Keratinocyte (primary cell): ENCODE measurements at regions not wholly inside any gene's neighbourhood (a gene's known extent, or its start where the extent isn't known, plus 50 kb on each side); places are given as distances from the start of the nearest gene placed in this dataset.

ENCODE experiments used
- DNase-seq: peaks from one replicate; pipeline ENCODE4 v3.0.0-alpha.2; 2011; ENCODE audit warnings: low read depth, missing footprints, low spot score
- FAIRE-seq: peaks from 2 replicates; lab custom pipeline; 2011; peaks lifted over from hg19 to GRCh38; lab: Jason Lieb, UNC
- H2AFZ ChIP-seq: 2 replicates; pipeline ENCODE4 v1.6.0; 2012; ENCODE audit warnings: low read length, control low read depth, inconsistent platforms; ENCODE audit not compliant: control insufficient read depth
- H3K27ac ChIP-seq: 2 replicates; pipeline ENCODE4 v1.5.1; 2011; ENCODE audit warnings: low read length; ENCODE audit not compliant: control insufficient read depth, insufficient read depth
- H3K27me3 ChIP-seq: 3 replicates; pipeline ENCODE4 v1.6.0; 2011; ENCODE audit warnings: low read length; ENCODE audit not compliant: control insufficient read depth, insufficient read depth; ENCODE audit errors: extremely low read depth
- H3K36me3 ChIP-seq, 2 experiments: 2 replicates in 1 of 2; 3 replicates in 1 of 2; pipeline ENCODE4 v1.5.1; 2011; ENCODE audit warnings: low read length in 2 of 2, mild to moderate bottlenecking in 1 of 2; ENCODE audit not compliant: control insufficient read depth in 2 of 2, insufficient read depth in 2 of 2; ENCODE audit errors: extremely low read depth in 1 of 2
- H3K4me1 ChIP-seq: 3 replicates; pipeline ENCODE4 v1.5.1; 2011; ENCODE audit warnings: low read length; ENCODE audit not compliant: control insufficient read depth, insufficient read depth; ENCODE audit errors: extremely low read depth
- H3K4me2 ChIP-seq: 3 replicates; pipeline ENCODE4 v1.6.0; 2011; ENCODE audit warnings: low read depth, low read length; ENCODE audit not compliant: control insufficient read depth, insufficient read depth; ENCODE audit errors: extremely low read depth
- H3K4me3 ChIP-seq, 3 experiments: fragments of 200-600 bp in 1 of 3; sonication (generic) in 1 of 3; 2 replicates in 2 of 3; 3 replicates in 1 of 3; pipeline ENCODE4 v1.5.1; 2011 to 2016; ENCODE audit warnings: low read length in 3 of 3, mild to moderate bottlenecking in 3 of 3, control low read depth in 2 of 3, inconsistent platforms in 1 of 3, low read depth in 1 of 3, mixed read lengths in 1 of 3, mixed run types in 1 of 3, moderate library complexity in 1 of 3; ENCODE audit not compliant: control insufficient read depth in 2 of 3, insufficient read depth in 2 of 3; ENCODE audit errors: extremely low read depth in 1 of 3
- H3K79me2 ChIP-seq: 2 replicates; pipeline ENCODE4 v1.6.0; 2012; ENCODE audit warnings: low read length; ENCODE audit not compliant: control insufficient read depth, insufficient read depth
- H3K9ac ChIP-seq: 3 replicates; pipeline ENCODE4 v1.6.0; 2011; ENCODE audit warnings: low read length; ENCODE audit not compliant: control insufficient read depth, insufficient read depth; ENCODE audit errors: extremely low read depth
- H3K9me1 ChIP-seq: 3 replicates; pipeline ENCODE4 v1.6.0; 2011; ENCODE audit warnings: low read length; ENCODE audit not compliant: control insufficient read depth, insufficient read depth; ENCODE audit errors: extremely low read depth
- H3K9me3 ChIP-seq: 2 replicates; pipeline ENCODE4 v1.5.1; 2012; ENCODE audit warnings: low read depth, low read length; ENCODE audit not compliant: control insufficient read depth
- H4K20me1 ChIP-seq: 3 replicates; pipeline ENCODE4 v1.6.0; 2011; ENCODE audit warnings: low read length; ENCODE audit not compliant: control insufficient read depth, insufficient read depth; ENCODE audit errors: extremely low read depth
- EZH2 ChIP-seq: IDR thresholded peaks from one replicate; pipeline ENCODE4 v1.6.1; 2012; ENCODE audit warnings: inconsistent platforms, mild to moderate bottlenecking, low read length, moderate library complexity
- dilution Hi-C: fragments of 300-500 bp; cut with MboI; formaldehyde crosslinking; loops from one replicate; pipeline ENCODE4 v1.7.0; 2020; ENCODE audit warnings: low sequenced_read_pairs; ENCODE audit not compliant: extremely low pct_ligation_motif_present
- TF ChIP-seq, protein P1 (sequence below), 3 experiments: IDR thresholded peaks in 1 of 3; conservative IDR thresholded peaks in 1 of 3; optimal IDR thresholded peaks in 1 of 3; 2 replicates in 2 of 3; 3 replicates in 1 of 3; pipeline versions ENCODE3 to v1.5.1; 2011; ENCODE audit warnings: low read length in 3 of 3, mild to moderate bottlenecking in 3 of 3, moderate library complexity in 2 of 3, control low read depth in 1 of 3, inconsistent platforms in 1 of 3; ENCODE audit not compliant: insufficient read depth in 2 of 3; ENCODE audit errors: extremely low read depth in 1 of 3

DNA sequence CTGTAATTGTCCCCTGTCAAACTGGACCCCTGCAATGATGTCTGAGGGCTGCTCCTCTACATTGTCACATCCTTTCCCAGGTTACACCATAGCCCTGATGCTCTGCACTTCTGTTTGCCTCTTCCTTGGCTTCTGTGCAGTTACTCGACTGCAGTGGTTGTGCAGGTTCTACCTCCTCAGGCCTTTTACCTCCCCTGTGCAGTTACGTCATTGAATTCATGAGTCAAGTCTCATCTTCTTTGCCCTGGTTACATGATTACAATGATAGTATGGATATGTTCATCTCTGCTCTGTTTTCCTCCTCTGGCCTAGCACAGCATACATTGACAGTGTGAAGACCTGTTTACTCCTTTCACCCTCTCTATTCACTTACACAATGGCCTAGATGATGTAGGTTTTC lies 83.2 kb downstream of the FAM47B start:
- FAIRE-seq (no peak), DNase-seq (no peak)
- no peak overlapping the region for H3K4me3 ChIP-seq
- H3K9ac ChIP-seq = no peak overlapping the region
- no peak overlapping the region for H2AFZ ChIP-seq
- no peak for TF ChIP-seq EZH2
- TF ChIP-seq, protein P1, sequence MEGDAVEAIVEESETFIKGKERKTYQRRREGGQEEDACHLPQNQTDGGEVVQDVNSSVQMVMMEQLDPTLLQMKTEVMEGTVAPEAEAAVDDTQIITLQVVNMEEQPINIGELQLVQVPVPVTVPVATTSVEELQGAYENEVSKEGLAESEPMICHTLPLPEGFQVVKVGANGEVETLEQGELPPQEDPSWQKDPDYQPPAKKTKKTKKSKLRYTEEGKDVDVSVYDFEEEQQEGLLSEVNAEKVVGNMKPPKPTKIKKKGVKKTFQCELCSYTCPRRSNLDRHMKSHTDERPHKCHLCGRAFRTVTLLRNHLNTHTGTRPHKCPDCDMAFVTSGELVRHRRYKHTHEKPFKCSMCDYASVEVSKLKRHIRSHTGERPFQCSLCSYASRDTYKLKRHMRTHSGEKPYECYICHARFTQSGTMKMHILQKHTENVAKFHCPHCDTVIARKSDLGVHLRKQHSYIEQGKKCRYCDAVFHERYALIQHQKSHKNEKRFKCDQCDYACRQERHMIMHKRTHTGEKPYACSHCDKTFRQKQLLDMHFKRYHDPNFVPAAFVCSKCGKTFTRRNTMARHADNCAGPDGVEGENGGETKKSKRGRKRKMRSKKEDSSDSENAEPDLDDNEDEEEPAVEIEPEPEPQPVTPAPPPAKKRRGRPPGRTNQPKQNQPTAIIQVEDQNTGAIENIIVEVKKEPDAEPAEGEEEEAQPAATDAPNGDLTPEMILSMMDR (optimal IDR thresholded peaks at IDR 0.05 in 1 of 3, IDR thresholded peaks at IDR 0.05 in 1 of 3, conservative IDR thresholded peaks at IDR 0.05 in 1 of 3; ENCODE audit: extremely low read depth in 1 of 3, insufficient read depth in 2 of 3, low read length in 3 of 3) = no peak
- H3K27me3 ChIP-seq = no peaks in the 10 kb centered on the region
- dilution Hi-C loops = no loop called here
- H3K9me1 ChIP-seq = no peaks in the 10 kb centered on the region
- no peaks in the 10 kb centered on the region for H3K79me2 ChIP-seq
- H3K27ac ChIP-seq = no peak overlapping the region
- no peaks in the 10 kb centered on the region for H4K20me1 ChIP-seq
- H3K9me3 ChIP-seq = no peaks in the 10 kb centered on the region
- no peak overlapping the region for H3K4me2 ChIP-seq
- H3K4me1 ChIP-seq = no peaks in the 10 kb centered on the region
- no peaks in the 10 kb centered on the region for H3K36me3 ChIP-seq

DNA sequence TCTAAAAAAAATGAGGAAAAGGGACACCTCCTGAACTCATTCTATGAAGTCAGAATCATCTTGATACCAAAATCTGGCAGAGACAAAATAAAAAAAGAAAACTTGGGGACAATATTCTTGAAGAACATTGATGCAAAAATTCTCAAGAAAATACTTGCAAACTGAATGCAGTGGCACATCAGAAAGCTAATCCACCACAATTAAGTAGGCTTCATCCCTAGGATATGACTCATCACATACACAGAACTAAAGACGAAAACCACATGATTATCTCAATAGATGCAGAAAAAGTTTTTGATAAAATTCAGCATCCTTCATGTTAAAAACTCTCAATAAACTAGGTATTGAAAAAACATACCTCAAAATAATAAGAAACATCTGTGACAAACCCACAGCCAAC lies 98.3 kb downstream of the FAM47B start:
- Histone ChIP-seq H3K9me3 (no peaks in the 10 kb centered on the region), H3K4me3 (no peak overlapping the region), H3K9ac (no peak overlapping the region), H4K20me1 (no peaks in the 10 kb centered on the region), H3K4me1 (no peaks in the 10 kb centered on the region), H3K9me1 (no peaks in the 10 kb centered on the region), H3K4me2 (no peak overlapping the region), H3K79me2 (no peaks in the 10 kb centered on the region), H3K27me3 (no peaks in the 10 kb centered on the region), H3K27ac (no peak overlapping the region), H3K36me3 (no peaks in the 10 kb centered on the region), H2AFZ (no peak overlapping the region)
- no peak for DNase-seq
- dilution Hi-C loops = no loop called here
- FAIRE-seq = no peak
- TF ChIP-seq, protein P1 (optimal IDR thresholded peaks at IDR 0.05 in 1 of 3, IDR thresholded peaks at IDR 0.05 in 1 of 3, conservative IDR thresholded peaks at IDR 0.05 in 1 of 3; ENCODE audit: extremely low read depth in 1 of 3, insufficient read depth in 2 of 3, low read length in 3 of 3) = no peak
- TF ChIP-seq EZH2 = no peak
